NCI-H345 treated with DMSO at 0.1 percent for 48 hours (cell line): ENCODE measurements at regions not wholly inside any gene's neighbourhood (a gene's known extent, or its start where the extent isn't known, plus 50 kb on each side); places are given as distances from the start of the nearest gene placed in this dataset.
"Not testable (repeated sequence)": the region's sequence is repeated elsewhere in the genome, so short reads cannot be mapped to it uniquely, and the experiment has no call there.

Source experiments
- DNase-seq: peaks from one replicate; lab custom pipeline; 2025; ENCODE audit not compliant: unreplicated experiment; lab: John Stamatoyannopoulos, UW

DNA sequence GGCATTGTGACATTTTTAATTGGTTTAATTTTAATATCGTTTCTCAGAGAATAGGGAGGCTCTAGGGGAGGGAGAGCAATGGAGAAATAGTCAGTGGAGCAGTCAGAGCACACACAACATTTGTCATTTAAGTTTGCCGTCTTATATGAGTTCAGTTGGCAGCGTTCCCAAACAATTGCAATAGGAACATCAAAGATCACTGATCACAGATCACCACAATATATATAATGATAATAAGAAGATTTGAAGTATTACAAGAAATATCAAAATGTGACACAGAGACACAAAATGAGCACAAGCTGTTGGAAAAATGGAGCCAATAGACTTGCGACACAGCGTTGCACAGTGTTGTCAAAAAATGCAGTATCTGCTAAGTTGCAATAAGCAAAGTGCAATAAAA lies 303.7 kb downstream of the CDH19 start:
- DNase-seq: no peak

DNA sequence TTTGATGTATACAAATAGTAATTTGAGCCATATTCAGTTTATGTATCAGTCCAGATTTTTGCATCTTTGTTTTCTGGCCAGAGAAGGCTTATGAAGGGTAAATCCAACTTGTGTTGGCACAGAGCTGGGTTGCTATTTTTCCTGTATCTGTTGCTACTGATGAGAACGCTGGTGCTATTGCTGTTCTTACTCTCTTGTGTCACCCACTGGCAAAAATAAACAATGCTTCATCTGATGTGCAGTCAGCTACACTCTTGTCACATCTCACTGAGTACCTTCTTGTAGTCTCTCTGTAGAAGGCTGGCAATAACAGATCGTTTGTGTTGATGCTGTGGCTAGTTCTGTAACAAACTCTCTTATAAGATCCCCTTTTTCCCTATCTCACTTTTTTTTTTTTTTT lies 323.4 kb downstream of the CDH19 start:
- no peak for DNase-seq

DNA sequence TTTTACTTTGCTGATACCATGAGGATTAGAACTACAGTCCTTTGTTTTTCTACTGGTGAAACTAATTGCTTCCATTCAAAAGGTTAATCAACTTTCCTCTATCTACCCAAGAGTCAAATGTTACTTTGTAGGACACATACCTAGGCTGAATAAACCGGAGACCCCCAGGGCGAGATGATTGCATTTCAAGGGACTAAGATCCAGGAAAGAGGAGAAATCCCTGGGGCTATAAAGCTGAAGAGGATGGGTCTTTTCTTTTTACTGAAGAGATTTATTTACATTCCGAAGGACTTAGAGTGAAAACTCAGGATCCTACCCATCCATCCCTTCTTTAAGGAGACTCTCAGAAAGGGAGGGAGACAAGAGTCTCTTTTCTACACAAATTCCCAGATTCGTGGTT lies 331.9 kb downstream of the CDH19 start:
- no peak for DNase-seq

DNA sequence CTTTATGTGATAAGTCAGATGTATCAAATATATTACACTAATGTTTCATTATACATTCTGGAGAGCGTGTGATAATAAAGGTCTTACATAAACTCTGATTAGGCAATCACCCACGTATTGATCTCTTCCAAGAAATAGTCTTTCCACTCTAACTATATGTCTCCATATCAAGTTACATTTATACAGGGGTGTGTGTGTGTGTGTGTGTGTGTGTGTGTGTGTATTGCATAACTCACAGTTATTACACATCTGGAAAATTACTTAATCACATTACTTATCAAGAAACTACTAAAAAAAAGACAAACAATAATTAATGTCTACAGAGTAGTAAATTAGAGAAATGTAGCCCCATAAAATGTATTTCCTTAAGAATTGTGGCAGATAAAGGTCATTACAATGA lies 339.8 kb downstream of the CDH19 start:
- no peak for DNase-seq

DNA sequence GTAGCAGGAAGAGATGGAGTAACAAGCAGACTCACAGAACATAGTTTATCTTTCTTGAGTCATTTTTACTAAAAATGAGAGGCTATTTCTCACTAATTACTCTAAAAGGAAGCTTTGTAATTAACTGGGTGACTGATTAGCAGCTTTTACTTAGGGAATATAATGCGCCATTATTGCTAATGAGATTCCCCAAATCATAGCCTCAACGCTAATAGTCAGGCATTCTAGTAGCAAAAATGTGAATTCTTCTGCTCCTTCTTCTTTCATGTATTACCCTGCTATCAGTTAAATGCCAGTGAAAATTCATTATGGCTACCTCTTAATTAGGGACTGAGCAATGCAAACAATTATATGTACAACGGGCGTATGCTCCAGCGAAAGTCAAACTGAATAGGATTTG lies 349.8 kb downstream of the CDH19 start:
- no peak for DNase-seq

DNA sequence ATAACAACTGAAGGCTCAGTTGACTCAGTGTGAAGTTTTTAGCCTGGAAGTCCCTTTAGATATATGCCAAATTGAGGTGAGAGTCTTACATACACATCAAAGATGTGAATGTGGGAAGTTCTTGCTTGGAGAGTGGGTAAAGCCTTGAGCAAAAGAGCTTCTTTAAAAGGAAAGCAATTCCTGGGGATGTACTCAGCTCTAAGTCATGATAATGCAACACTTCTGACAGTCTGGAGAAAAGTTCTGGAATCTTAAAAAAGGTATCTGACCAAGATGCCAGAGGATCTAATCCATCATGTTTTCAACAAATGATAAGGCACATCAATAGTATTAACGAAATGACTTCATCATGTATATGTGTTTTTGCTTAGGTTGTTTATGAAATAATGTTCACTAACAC lies 351.2 kb downstream of the CDH19 start:
- DNase-seq: no peak

DNA sequence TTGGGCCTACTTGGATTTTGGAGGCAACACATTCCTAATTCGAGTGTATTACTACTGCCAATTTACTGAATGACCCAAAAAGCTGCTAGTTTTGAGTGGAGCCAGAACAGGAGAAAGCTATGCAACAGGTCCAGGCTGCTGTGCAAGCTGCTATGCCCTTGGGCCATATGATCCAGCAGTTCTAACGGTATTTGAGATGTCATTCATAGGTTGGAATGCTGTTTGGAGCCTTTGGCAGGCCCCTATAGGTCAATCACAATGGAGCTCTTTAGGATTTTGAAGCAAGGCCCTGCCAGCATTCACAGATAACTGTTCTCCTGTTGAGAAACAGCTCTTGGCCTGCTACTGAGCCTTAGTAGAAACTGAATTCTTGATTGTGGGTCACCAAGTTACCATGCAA lies 368.7 kb downstream of the CDH19 start:
- DNase-seq: no peak

DNA sequence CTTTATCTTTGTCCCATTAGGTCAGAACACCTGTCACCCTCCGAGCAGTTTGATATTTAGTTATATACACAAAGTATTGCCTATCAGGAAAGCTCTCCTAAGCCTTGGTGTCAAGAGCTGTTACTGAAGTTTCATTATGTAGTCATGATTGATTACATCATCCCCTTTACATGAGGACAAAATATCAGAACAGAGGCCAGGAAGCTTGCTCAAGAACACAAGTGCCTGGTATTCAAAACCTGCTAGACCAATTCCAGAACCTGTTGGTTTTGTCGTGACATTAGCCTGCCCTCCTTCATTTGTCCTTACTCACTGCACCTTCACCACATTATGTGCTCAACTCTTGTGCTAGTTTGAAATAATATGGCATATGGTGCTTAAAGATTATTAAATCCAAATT lies 377.1 kb downstream of the CDH19 start:
- DNase-seq: no peak

DNA sequence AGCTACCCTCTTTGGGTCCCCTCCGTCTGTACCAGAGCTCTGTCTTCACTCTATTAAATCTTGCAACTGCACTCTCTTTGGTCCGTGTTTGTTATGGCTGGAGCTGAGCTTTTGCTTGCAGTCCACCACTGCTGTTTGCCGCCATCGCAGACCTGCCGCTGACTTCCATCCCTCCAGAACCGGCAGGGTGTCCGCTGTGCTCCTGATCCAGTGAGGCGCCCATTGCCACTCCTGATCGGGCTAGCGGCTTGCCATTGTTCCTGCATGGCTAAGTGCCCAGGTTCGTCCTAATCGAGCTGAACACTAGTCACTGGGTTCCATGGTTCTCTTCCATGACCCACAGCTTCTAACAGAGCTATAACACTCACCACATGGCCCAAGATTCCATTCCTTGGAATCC lies 380.6 kb downstream of the CDH19 start:
- DNase-seq: not testable (repeated sequence)

DNA sequence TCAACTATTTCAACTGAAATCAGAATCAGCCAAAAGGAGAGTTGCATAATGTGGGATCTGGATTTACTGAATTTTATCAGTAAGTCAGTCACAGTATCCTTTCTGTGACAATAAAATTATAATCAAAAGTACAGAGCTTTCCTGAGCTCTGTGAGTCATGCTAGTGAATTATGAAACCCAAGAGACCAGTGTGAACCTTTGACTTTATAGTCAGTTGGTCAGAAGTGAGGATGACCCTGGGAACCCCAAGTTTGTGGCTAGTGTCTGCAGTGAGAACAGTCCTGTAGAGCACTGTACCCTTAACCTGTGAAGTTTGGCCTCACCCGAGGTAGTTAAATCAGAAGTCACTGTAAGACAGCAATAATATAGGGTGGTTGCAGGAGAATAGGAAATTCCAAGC lies 381.7 kb downstream of the CDH19 start:
- DNase-seq: no peak

DNA sequence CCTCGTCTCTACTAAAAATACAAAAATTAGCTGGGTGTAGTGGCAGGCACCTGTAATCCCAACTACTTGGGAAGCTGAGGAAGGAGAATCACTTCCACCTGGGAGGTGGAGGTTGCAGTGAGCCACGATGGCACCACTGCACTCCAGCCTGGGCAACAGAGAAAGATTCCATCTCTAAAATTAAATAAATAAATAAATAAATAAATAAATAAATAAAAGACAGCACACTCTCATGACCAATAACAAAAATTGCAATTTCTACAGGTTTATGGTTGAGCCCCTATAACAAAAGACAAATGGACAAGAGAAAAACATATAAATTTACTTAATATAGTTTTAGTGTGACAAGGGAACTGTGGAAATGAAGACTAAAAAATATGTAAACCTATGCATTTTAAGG lies 384.1 kb downstream of the CDH19 start:
- DNase-seq: no peak

DNA sequence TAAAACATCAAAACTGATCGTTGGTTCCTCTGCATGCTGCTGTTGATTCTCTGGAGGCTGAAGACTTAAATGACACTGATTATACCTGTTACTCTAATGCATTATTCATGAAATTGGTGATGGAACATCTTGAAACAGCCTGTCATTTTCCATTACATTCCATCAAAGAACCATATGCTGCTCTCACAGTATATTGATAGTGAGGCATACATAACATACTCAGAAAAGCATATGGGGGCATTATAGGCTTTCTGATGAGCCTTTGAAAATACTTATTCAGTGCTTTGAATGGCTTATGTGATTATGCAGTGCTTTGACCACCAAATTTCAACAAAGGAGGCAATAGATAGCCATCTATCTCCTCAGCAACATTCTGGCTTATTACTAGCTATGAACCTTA lies 392.1 kb downstream of the CDH19 start:
- no peak for DNase-seq

DNA sequence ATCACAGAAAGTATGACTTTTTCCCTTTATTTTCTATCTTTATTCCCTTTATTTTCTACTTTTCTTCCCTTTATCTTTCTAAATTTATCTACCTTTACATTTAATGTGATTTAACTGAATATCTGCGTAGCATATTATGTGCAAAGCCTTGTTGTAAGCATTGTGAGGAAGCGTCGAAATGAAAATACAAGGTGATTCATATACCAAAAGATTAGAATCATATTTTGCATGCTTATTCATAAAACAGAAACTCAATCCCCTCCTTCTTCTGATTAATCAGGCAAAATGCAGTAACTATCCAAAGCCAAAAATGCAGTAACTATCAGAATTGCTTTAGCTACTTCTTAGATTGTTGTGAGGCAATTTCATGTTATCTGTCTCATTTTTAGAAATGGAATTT lies 393.0 kb downstream of the CDH19 start:
- no peak for DNase-seq

DNA sequence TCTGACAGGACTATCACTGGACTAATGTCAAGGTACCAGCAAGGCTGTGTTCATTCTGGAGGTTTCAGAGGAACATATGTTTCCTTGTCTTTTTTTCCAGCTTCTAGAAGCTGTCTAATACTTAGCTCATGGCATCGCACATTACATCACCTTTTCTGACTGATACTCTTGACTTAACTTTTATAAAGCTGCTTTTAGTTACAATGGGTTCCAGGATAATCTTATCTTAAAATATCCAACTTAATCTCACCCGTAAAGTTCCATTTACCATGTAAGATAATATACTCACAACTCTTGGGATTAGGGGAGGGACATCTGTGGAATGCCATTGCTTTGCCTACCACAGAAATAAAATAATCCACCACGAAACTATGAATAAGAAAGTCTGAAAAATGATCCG lies 394.2 kb downstream of the CDH19 start:
- no peak for DNase-seq

DNA sequence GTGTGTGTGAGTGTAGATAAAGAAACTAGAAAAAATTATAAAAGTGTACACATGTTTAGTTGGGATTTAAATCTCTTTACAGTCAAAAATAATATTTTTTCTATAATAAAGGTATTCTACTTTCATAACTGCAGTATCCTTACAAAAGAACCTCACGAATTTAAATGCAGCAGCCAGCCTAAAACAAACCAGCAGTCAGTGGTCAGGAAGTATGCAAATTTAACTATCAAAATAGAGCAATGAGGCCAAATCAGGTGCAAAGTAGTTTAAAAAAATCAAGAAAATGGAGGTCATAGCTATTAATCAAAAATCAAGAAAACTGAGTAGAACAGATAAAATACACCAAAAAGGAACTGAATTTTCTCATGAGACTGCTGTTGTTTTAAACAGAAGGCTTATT lies 407.1 kb downstream of the CDH19 start:
- DNase-seq: no peak

DNA sequence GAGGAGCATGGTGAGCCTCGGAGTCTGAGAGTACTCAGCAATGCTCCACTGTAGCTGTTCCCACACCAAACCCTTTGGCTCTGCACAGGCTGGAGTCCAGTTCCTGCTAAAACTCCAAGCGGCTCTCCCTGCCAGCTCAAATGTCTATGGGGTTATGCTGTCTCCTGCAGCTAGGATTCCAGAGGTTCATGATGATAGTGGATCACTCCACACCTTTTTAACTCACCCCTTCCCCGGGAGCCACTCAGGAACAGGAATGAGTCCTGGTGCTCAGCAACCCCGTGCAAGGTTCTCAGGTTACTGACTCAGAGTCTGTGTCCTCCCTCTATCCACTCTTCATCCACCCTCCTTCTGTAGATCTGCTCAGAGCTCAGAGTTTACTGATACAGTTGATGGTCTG lies 410.0 kb downstream of the CDH19 start:
- DNase-seq: no peak

DNA sequence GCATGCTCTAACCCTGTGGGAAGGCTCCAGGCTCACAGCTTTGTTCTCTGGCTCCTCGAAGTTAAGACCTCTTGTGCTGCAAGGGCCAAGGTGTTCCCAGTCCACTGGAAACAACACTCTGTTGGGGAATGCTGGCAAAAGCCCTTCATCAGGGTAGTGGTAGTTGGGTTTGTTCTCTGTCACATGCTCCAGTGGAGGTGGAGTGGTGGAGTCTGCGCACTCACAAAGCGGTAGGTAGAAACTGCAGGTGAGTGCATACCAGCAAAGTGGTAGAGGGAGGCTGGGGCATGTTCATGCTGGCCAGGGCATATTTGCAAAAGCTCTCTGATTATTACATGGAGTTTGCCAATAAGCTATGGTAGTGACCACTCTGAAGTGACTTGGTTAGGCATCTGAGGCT lies 410.5 kb downstream of the CDH19 start:
- DNase-seq: no peak

DNA sequence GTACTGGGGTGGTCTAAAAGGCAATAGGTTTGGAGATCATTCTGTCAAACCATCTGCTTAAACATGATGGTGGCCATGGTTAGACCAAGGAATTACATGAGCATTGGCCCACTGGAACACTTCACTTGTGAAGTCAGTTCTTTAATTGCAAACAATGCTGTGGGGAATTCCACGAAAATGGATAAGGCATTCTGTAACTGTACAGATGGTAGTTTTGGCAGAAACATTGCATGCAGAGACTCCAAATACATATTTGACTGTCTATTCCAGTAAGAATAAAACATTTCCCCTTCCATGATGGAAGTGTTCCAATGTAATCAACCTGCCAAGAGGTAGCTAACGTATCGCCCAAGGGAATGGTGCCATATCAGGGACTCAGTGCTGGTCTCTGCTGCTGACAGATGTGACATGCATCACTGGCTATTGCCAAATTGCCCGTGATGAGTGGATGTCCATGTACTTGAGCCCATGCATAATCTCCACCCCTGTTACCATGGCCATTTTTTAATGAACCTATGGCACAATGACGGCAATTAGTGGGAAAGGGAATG lies 417.9 kb downstream of the CDH7 start:
- DNase-seq: no peak

DNA sequence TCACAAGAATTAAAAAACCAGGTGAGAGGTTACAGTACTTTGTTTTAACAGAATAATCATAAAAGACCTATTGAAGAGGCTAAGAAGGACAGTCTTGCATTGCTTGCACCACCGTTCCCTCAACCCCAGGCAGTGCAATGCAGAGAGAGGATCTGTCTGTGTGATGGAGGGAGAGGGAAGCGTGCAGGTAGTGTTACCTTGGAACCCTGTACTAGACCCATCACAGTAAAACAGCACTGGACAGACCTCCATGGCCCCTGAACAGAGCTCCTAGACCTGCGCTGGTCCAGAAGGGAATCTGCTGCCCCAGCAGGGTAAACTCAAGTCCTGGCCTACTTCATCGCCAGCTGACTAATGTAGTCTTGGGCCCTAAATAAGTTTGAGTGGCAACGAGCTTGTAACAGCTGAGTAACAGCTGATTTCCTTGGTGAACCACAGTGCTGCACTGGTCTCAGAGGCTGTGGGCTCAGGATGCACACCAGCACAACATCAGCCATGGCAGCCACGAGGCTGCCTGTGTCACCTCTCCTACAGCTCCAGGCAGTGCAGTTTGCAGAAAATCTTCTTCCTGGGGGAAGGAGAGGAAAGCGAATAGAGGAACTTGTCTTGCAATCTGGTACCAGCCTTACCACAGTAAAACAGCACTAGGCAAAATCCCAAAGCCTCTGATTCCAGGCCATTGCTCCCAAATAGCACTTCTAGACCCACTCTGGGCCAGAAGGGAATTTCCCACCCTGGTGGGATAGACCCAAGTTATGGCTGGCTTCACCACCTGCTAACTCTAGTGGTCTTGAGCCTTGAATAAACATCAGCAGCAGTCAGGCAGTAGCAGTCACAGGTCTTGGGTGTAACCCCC lies 417.2 kb downstream of the CDH7 start:
- no peak for DNase-seq

DNA sequence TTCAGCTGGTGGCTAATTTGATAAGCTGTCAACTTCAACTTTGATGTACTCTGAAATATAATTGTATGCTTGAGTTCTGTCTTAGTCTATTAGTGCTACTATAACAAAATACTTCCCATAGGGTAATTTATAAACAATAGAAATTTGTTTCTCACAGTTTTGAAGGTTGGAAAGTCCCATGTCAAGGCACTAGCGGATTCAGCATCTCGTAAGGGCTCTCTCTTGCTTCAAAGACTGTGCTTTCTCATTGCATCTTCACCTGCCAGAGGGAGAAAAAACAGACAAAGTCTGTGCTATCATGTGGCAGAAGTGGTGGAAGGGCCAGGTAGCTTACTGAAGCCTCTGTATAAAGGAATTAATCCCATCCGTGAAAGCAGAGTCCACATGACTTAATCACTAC lies 409.2 kb downstream of the CDH7 start:
- no peak for DNase-seq

DNA sequence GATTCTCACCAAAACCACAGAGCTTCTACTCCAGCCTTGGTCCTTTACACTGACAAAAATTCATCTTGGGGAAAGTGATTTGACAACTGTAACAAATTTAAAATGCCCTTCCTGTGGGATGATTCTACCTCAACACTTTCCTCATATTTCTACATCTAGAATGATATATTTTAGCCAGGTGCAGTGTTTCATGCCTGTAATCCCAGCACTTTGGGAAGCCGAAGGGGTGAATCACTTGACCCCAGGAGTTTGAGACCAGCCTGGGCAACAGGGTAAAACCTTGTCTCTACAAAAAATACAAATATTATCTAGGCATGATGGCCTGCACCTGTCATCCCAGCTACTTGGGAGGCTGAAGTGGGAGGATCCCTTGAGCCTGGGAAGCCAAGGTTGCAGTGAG lies 408.6 kb downstream of the CDH7 start:
- no peak for DNase-seq

DNA sequence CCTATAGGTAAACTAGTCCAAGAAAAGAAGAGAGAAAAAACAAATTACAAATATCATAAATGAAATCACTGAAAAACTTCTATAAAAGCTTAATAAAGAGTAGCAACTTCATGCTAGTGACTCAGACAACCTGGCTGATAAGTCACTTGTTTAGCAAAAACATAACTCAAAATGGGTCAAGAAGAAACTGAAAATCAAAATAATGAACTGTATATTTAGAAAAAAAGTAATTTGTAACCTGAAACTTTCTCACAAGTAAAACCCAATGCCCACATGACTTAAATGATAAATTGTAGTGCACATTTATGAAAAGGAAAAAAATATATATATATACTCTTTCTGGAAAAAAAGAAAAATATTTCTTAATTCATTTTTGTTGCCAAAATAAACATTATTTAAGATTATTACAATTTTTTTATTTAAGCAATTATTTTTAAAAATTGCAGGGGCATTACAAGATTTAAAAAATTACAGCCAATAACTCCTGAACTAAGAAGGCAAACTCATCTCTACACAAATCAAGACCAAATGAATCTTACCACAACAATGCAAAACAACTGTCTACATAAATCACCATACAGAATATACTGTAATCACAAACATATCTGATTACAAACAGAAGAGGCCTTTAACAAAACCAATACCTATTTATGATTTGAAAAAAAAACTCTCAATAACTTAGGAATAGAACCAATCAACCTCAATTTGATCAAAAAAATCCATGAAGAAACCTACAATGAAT lies 406.3 kb downstream of the CDH7 start:
- DNase-seq: no peak
